ENCODE measurements at regions not wholly inside any gene's neighbourhood (a gene's known extent, or its start where the extent isn't known, plus 50 kb on each side); places are given as distances from the start of the nearest gene placed in this dataset.

- Histone ChIP-seq H3K4me1 (ENCODE audit: insufficient read depth, low read length) (no peaks in the 10 kb centered on the region), H3K4me3 (ENCODE audit: low read length) (no peak overlapping the region), H3K27me3 (ENCODE audit: control insufficient read depth in 1 of 2, insufficient read depth in 2 of 2, low read length in 2 of 2) (no peaks in the 10 kb centered on the region), H3K36me3 (ENCODE audit: insufficient read depth, low read length) (no peaks in the 10 kb centered on the region), H3K27ac (ENCODE audit: low read depth in 1 of 2, low read length in 2 of 2) (no peak overlapping the region), H3K9me3 (ENCODE audit: control insufficient read depth in 1 of 2, insufficient read depth in 1 of 2, low read length in 2 of 2) (peaks cover 0 to 3% of the 10 kb centered on the region in 2 experiments)
- Mint-ChIP-seq H3K27ac (no peak overlapping the region), H3K27me3 (no peaks in the 10 kb centered on the region), H3K9me3 (peaks cover 11% of the 10 kb centered on the region), H3K36me3 (ENCODE audit: low read depth) (no peaks in the 10 kb centered on the region), H3K4me1 (ENCODE audit: low read depth) (no peaks in the 10 kb centered on the region), H3K4me3 (no peak overlapping the region)
- no peak for TF ChIP-seq CTCF (IDR thresholded peaks at IDR 0.05)
- ChIA-PET CTCF (no interaction called here), POLR2A (no interaction called here)
- DNase-seq: no peak
- ATAC-seq (ENCODE audit: poor library complexity): no peak
- intact Hi-C loops (cut with DNase I, micrococcal nuclease): no loop called here
Observed at GRCh38 chr2:81786811-81787210, 1482.3 kb upstream of the LRRTM1 start.

GRCh38 chr2:81767187-81767912 lies 1462.8 kb upstream of the LRRTM1 start:
- H3K4me1 ChIP-seq (ENCODE audit: insufficient read depth, low read length): no peaks in the 10 kb centered on the region
- H3K27ac ChIP-seq (ENCODE audit: low read depth in 1 of 2, low read length in 2 of 2): no peak overlapping the region
- Mint-ChIP-seq H3K27ac (no peak overlapping the region), H3K27me3 (no peaks in the 10 kb centered on the region), H3K36me3 (ENCODE audit: low read depth) (no peaks in the 10 kb centered on the region), H3K4me1 (ENCODE audit: low read depth) (no peaks in the 10 kb centered on the region), H3K4me3 (no peak overlapping the region), H3K9me3 (peaks cover 11% of the 10 kb centered on the region)
- no peak for TF ChIP-seq CTCF (IDR thresholded peaks at IDR 0.05)
- CTCF ChIA-PET: no interaction called here
- H3K4me3 ChIP-seq (ENCODE audit: low read length): no peak overlapping the region
- POLR2A ChIA-PET: no interaction called here
- no peaks in the 10 kb centered on the region for H3K36me3 ChIP-seq (ENCODE audit: insufficient read depth, low read length)
- no peaks in the 10 kb centered on the region for H3K9me3 ChIP-seq (ENCODE audit: control insufficient read depth in 1 of 2, insufficient read depth in 1 of 2, low read length in 2 of 2)
- DNase-seq: no peak
- ATAC-seq (ENCODE audit: poor library complexity): no peak
- H3K27me3 ChIP-seq (ENCODE audit: control insufficient read depth in 1 of 2, insufficient read depth in 2 of 2, low read length in 2 of 2): no peaks in the 10 kb centered on the region
- intact Hi-C loops (cut with DNase I, micrococcal nuclease): no loop called here

- Histone ChIP-seq H3K9me3 (ENCODE audit: control insufficient read depth in 1 of 2, insufficient read depth in 1 of 2, low read length in 2 of 2) (peaks cover 5 to 9% of the 10 kb centered on the region in 2 experiments), H3K4me1 (ENCODE audit: insufficient read depth, low read length) (no peaks in the 10 kb centered on the region), H3K4me3 (ENCODE audit: low read length) (no peak overlapping the region), H3K36me3 (ENCODE audit: insufficient read depth, low read length) (no peaks in the 10 kb centered on the region), H3K27me3 (ENCODE audit: control insufficient read depth in 1 of 2, insufficient read depth in 2 of 2, low read length in 2 of 2) (no peaks in the 10 kb centered on the region), H3K27ac (ENCODE audit: low read depth in 1 of 2, low read length in 2 of 2) (no peak overlapping the region)
- Mint-ChIP-seq H3K4me3 (no peak overlapping the region), H3K27me3 (no peaks in the 10 kb centered on the region), H3K27ac (no peak overlapping the region), H3K4me1 (ENCODE audit: low read depth) (no peaks in the 10 kb centered on the region), H3K9me3 (peaks cover 20% of the 10 kb centered on the region), H3K36me3 (ENCODE audit: low read depth) (no peaks in the 10 kb centered on the region)
- ChIA-PET CTCF (no interaction called here), POLR2A (no interaction called here)
- no peak for TF ChIP-seq CTCF (IDR thresholded peaks at IDR 0.05)
- intact Hi-C loops (cut with DNase I, micrococcal nuclease): no loop called here
- no peak for DNase-seq
- no peak for ATAC-seq (ENCODE audit: poor library complexity)
Observed at GRCh38 chr2:81747481-81748070, 1443.0 kb upstream of the LRRTM1 start.
